HG03139 (cell line): ENCODE measurements at regions not wholly inside any gene's neighbourhood (a gene's known extent, or its start where the extent isn't known, plus 50 kb on each side); places are given as distances from the start of the nearest gene placed in this dataset.

Experiments used
- ATAC-seq: cut with Tn5 transposase; IDR thresholded peaks from one replicate; pipeline ENCODE4 v1.9.1; 2021; ENCODE audit not compliant: unreplicated experiment

DNA sequence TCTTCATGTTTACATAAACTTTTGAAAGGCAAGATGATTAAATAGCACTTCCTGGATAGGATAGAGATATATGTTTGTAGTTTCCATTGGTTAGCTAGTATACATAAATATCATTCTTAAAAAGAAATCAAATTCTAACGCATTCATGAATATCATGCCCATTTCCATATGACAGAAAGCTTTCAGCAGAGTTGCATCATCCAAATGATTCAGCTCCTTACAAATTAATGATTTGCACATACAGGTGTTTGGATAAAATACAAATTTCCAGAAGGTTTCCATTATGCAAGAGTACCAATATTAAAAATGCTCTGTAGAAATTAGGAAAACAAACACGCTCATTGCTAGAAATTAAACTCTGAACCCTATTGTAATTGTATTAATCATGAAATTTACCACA lies 264.4 kb downstream of the FOXG1 start:
- no peak for ATAC-seq

DNA sequence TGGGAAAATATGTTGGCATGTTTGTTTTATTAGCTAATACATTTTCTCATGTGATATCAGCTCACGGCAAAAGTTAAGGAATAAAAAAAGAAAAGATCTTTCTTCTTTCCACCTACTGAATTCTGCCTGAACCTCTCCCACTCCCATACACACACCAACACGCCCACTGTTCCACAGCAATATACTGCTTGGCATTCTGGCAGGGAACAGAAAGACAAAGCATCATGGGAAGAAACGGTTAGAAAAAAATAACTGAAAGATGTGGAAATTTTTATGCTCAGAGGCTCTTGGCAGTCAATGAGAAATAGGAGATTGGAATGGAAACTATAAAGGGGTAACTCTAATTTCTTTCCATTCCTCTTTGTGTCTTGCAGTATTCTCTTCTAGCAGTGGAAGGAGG lies 268.5 kb downstream of the FOXG1 start:
- ATAC-seq: no peak

GRCh38 chr14:29037411-29037810 lies 270.8 kb downstream of the FOXG1 start:
- ATAC-seq: no peak

- no peak for ATAC-seq
These were observed 272.6 kb downstream of the FOXG1 start for GRCh38 chr14:29039171-29039570.

DNA sequence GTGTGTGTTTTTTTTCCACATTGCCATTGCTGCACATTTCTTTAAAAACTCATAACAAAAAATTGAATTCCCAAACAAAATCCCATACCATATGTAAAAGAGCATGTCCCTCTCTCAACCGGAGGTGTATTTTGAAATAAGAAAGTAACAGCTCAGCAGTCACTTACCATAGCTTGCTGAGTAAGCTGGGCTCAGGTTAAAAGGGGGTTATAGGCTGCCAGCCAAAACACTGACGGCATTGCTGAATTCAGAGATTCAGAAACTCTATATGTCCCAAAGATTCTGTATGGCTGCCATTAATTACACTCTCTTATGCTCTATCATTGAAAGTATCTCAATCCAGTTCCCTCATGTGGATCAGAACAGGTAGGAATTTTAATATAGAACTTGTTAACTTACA lies 276.0 kb downstream of the FOXG1 start:
- no peak for ATAC-seq

DNA sequence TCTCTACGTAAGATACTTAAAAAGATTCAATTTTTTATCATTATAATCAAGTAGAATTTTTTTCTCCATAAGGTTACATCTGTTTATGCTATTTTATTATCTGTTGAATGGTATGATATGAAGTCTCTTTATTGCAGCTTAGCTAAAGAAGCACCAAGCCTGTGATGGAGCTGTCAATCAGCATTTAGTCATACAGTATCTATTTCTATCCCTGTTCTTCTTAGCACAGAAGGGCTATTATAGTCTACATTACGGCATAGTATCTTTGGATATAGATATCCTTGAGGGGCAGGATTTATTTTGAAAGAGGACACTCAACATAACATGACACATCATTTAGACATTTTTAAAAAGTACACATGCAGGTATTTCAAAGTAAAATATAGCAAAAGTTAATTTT lies 277.1 kb downstream of the FOXG1 start:
- ATAC-seq: no peak

- no peak for ATAC-seq
These were observed 278.6 kb downstream of the FOXG1 start for GRCh38 chr14:29045237-29045636.

DNA sequence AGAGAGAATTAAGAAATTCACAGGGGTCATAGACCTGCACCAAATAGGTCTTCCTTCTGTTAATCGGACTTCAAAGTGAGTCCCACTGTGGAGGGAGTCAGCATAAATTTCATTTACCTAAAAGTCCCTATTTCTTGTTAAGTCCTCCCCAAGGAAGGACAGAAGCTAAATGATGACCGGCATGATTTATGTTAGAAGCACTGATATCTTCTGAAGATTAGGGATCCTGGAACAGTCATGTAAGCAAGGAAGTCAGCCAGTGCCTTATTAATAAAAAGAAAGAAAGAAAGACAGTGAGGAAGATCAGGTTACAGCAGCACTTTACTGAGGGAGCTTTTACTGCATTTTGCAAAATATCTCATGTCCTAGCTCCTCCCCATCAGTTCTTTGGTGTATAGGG lies 287.5 kb downstream of the FOXG1 start:
- no peak for ATAC-seq

- ATAC-seq: no peak
These were observed 289.5 kb downstream of the FOXG1 start for GRCh38 chr14:29056041-29056566.

DNA sequence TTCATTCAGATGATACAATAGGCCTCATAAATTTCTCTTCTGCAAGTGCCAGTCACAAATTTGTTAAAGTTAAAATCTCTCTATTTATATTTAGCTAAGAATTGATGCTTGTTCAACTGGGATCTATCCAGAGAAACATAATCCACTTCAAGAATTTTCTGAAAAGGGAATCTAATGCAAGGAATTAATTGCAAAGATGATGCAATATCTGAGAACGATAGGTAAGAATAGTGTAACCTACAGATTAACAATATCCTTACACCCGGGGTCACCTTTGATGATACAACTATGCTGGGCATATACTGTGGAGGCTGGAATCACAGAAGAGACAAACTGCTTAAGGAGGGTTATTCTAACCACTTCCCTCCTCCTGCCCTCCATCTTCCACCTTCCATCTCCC lies 295.1 kb downstream of the FOXG1 start:
- no peak for ATAC-seq

GRCh38 chr14:29062466-29062865 lies 295.9 kb downstream of the FOXG1 start:
- no peak for ATAC-seq

- ATAC-seq: no peak
These were observed 296.4 kb downstream of the FOXG1 start for GRCh38 chr14:29062976-29063375.

DNA sequence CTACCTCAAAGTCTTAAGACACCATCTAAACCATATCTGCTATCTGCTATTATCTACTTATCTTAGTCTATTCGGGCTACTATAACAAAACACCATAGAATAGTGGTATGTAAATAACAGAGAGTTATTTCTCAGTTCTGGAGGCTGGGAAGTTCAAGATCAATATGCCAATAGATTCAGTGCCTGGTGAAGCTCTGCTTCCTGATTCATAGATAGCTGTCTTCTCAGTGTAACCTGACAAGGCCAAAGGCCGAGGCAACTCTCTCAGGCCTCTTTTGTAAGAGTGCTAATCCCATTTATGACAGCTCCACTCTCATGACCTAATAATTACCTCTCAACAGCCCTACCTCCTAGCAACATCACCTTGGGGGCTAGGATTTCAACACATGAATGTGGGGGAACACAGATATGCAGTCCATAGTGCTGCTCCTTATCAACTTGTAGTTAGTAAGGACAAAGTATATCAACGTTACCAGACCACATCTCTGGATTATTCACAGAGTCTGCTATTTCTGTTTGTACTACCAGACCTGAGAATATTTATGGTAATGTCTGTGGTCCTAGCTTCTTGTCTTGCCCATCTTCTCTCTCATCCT lies 297.8 kb downstream of the FOXG1 start:
- ATAC-seq: no peak

- ATAC-seq: no peak
These were observed 302.6 kb downstream of the FOXG1 start for GRCh38 chr14:29069228-29069627.

GRCh38 chr14:29075761-29076160 lies 309.2 kb downstream of the FOXG1 start:
- no peak for ATAC-seq

GRCh38 chr14:29077916-29078315 lies 311.3 kb downstream of the FOXG1 start:
- ATAC-seq: no peak

- ATAC-seq: no peak
These were observed 312.4 kb downstream of the FOXG1 start for GRCh38 chr14:29078810-29079522.

DNA sequence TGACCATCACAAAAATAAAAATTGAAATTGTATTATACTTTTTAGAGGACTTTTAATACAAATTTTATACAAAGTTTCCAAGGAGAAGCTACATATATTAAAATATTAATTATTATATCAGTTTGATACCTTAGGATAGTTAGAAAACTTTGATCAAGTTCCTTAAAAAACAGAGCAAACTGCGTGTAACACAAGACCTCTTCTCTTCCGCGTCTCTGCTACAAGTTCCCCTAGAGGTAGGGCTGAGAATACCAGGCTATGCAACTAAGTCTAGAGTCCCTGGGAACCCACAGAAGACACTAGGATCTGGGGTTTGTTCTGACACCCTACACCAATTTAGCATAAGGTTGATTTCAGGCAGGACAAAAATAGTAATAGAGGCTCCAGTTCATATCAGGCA lies 319.0 kb downstream of the FOXG1 start:
- ATAC-seq: no peak

- ATAC-seq: no peak
These were observed 323.3 kb downstream of the FOXG1 start for GRCh38 chr14:29089849-29090248.

DNA sequence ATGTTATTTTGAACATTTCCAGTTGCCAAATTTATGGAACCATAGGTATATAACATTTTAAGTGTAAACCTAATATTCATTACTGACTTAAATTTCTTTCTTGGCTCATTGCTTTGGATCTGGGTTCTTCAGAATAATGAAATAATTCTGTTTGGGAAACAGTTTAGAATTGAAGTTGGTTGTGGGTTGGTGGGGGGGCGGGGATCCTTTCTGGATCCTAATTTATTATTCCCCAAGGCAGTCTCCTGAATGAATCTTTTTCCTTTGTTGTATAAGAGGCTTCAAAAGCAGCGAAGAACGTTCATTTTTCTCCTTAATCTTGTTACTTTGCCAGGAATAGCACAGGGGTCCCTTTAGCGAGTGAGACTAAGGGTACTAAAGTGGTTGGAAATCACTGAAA lies 325.5 kb downstream of the FOXG1 start:
- ATAC-seq: no peak

DNA sequence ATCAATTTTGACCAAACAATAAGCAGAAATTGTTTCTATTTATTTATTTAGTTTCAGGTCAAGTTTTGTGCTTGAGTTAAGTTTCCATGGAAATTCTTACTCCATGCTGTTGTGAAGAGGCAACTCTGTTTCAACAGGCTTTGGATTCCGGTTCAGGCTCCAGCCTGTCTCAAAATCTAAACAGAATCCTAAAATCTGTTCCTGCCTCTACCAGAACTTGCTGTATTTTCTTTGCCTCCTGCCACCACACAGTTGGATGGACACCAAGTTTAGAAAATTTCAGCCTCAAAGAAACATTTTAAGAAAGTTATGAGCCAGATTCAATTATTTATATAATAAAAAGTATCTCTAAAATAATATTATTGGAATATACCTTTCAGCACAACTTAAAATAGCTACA lies 330.9 kb downstream of the FOXG1 start:
- ATAC-seq: no peak

GRCh38 chr14:29098656-29099055 lies 332.1 kb downstream of the FOXG1 start:
- ATAC-seq: no peak

GRCh38 chr14:29102266-29102665 lies 335.7 kb downstream of the FOXG1 start:
- no peak for ATAC-seq
